LNCAP (cell line): ENCODE measurements at regions not wholly inside any gene's neighbourhood (a gene's known extent, or its start where the extent isn't known, plus 50 kb on each side); places are given as distances from the start of the nearest gene placed in this dataset.

ENCODE experiments used
- CTCF ChIP-seq: fragments of 450-650 bp; IDR thresholded peaks from 2 replicates; pipeline ENCODE4 v1.5.1; 2017; ENCODE audit warnings: mild to moderate bottlenecking

DNA sequence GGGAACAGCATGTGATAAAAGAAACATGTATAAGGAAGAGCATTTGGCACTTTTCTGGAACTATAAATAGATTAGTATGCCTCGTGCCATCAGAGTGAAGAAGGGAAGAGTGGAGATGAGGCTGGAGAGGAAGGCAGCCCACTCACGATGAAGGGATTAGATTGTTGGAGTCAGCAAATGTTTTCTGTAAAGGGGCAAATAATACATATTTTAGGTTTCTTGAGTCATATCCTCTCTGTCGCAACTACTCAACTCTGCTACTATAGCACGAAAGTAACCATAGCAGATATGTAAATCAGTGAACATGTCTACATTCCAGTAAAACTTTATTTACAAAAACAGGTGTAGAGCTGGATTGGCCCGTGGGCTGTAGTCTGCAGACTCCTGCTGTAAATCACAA lies 147.8 kb downstream of the TENT5C start:
- TF ChIP-seq CTCF: no peak

GRCh38 chr1:117754061-117754969 lies 148.5 kb downstream of the TENT5C start:
- peak; percentile 72 for TF ChIP-seq CTCF

- no peak for TF ChIP-seq CTCF
Measured at GRCh38 chr1:117757668-117758067, 151.8 kb downstream of the TENT5C start.

- peak; percentile 90 for TF ChIP-seq CTCF
Measured at GRCh38 chr1:117758444-117759316, 152.8 kb downstream of the TENT5C start.

DNA sequence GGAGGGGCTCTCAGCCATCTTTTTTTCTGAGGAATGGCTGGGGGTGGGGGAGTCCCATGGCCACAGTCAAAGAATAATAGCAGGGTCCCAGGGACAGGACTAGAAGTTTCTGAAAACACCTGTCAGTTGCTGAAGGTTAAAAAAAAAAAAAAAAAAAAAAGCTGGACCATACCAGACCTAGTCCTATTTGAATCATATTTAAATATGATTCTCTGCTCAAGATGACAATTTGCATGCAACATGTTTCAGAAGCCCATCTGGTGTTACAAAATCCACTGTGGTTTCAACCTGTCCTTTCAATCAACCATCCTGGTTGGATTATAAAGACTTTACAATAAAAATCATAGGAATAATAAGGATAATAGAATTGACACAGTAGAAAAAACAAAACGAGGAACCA lies 153.7 kb downstream of the TENT5C start:
- no peak for TF ChIP-seq CTCF

GRCh38 chr1:117760069-117760468 lies 154.2 kb downstream of the TENT5C start:
- TF ChIP-seq CTCF: no peak

DNA sequence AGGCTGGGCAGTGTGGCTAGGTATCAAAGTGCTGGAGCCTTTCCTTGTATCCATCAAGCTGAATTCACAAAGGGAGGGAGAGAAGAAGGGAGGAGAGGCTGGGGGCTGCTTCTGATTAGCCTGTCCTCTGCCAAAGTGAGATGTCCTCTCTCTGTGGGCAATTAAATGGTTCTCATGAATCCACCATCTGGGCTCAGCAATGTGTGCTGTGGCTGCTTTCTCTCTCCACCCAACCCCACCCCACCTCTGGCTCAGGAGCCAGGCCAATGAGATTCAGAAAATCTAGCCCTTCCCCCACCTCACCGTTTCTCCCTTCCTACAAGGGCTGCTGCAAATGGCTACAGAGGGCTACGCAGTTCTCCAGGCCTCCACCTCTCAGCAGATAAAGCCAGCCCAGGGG lies 154.6 kb downstream of the TENT5C start:
- TF ChIP-seq CTCF: no peak
